Cardiac muscle cell (in vitro differentiated cells and primary cell): ENCODE measurements at regions not wholly inside any gene's neighbourhood (a gene's known extent, or its start where the extent isn't known, plus 50 kb on each side); places are given as distances from the start of the nearest gene placed in this dataset.

Source experiments
- DNase-seq, 2 donors: peaks; one replicate each; pipeline versions ENCODE4 v3.0.0 to v3.0.0-alpha.2; 2010 to 2017; ENCODE audit warnings: low read depth in 1 of 2, low spot score in 1 of 2
- H3K27ac ChIP-seq: fragments of 200-600 bp; sonication (generic); 2 replicates; pipeline ENCODE4 v1.5.1; 2016
- H3K27me3 ChIP-seq: fragments of 200-600 bp; sonication (generic); 2 replicates; pipeline ENCODE4 v1.6.0; 2016; ENCODE audit warnings: control low read depth
- H3K36me3 ChIP-seq: fragments of 200-600 bp; sonication (generic); 2 replicates; pipeline ENCODE4 v1.5.1; 2016; ENCODE audit warnings: control low read depth
- H3K4me1 ChIP-seq: fragments of 200-600 bp; sonication (generic); 2 replicates; pipeline ENCODE4 v1.8.1; 2017; ENCODE audit warnings: low read depth, mild to moderate bottlenecking, mixed run types
- H3K4me3 ChIP-seq: fragments of 200-600 bp; sonication (generic); 2 replicates; pipeline ENCODE4 v1.5.1; 2016; ENCODE audit warnings: mild to moderate bottlenecking
- H3K9me3 ChIP-seq: fragments of 200-600 bp; sonication (generic); 2 replicates; pipeline ENCODE4 v1.5.1; 2017; ENCODE audit warnings: low read depth, mild to moderate bottlenecking, control low read depth
- TF ChIP-seq, protein P1 (sequence below): IDR thresholded peaks from 2 replicates; pipeline ENCODE4 v1.5.1; 2012; ENCODE audit warnings: low read depth, mild to moderate bottlenecking, low read length

DNA sequence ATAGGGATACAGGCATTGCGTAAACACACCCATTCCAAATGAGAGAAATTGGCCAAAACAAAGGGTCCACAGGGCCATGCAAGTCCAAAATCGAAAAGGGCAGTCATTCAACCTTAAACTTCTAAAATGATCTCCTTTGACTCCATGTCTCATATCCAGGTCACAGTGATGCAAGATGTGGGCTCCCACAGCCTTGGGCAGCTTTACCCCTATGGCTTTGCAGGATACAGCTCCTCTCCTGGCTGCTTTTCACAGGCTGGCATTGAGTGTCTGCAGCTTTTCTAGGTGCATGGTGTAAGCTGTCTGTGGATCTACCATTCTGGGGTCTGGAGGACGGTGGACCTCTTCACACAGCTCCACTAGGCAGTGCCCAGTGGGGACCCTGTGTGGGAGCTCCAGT lies 744.5 kb downstream of the QKI start:
- no peak for DNase-seq
- H3K4me1 ChIP-seq, result peaks cover 11% of the 10 kb centered on the region
- no peaks in the 10 kb centered on the region for H3K9me3 ChIP-seq
- H3K4me3 ChIP-seq, result no peak overlapping the region
- no peak overlapping the region for H3K27ac ChIP-seq
- TF ChIP-seq, protein P1, sequence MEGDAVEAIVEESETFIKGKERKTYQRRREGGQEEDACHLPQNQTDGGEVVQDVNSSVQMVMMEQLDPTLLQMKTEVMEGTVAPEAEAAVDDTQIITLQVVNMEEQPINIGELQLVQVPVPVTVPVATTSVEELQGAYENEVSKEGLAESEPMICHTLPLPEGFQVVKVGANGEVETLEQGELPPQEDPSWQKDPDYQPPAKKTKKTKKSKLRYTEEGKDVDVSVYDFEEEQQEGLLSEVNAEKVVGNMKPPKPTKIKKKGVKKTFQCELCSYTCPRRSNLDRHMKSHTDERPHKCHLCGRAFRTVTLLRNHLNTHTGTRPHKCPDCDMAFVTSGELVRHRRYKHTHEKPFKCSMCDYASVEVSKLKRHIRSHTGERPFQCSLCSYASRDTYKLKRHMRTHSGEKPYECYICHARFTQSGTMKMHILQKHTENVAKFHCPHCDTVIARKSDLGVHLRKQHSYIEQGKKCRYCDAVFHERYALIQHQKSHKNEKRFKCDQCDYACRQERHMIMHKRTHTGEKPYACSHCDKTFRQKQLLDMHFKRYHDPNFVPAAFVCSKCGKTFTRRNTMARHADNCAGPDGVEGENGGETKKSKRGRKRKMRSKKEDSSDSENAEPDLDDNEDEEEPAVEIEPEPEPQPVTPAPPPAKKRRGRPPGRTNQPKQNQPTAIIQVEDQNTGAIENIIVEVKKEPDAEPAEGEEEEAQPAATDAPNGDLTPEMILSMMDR, result no peak
- H3K36me3 ChIP-seq, result no peaks in the 10 kb centered on the region
- no peaks in the 10 kb centered on the region for H3K27me3 ChIP-seq

GRCh38 chr6:164154588-164154987 lies 740.1 kb downstream of the QKI start:
- Histone ChIP-seq H3K4me3 (no peak overlapping the region), H3K36me3 (no peaks in the 10 kb centered on the region), H3K9me3 (no peaks in the 10 kb centered on the region), H3K27ac (no peak overlapping the region), H3K27me3 (no peaks in the 10 kb centered on the region), H3K4me1 (peaks cover 14% of the 10 kb centered on the region)
- TF ChIP-seq, protein P1, result no peak
- peak in 1 of 2 donors; percentile 5 for DNase-seq

- H3K36me3 ChIP-seq, result no peaks in the 10 kb centered on the region
- no peaks in the 10 kb centered on the region for H3K9me3 ChIP-seq
- no peak for DNase-seq
- no peak overlapping the region for H3K4me3 ChIP-seq
- TF ChIP-seq, protein P1, result no peak
- peaks cover 24% of the 10 kb centered on the region for H3K4me1 ChIP-seq
- H3K27me3 ChIP-seq, result no peaks in the 10 kb centered on the region
- no peak overlapping the region for H3K27ac ChIP-seq
These were observed 738.1 kb downstream of the QKI start for GRCh38 chr6:164152611-164153010.

DNA sequence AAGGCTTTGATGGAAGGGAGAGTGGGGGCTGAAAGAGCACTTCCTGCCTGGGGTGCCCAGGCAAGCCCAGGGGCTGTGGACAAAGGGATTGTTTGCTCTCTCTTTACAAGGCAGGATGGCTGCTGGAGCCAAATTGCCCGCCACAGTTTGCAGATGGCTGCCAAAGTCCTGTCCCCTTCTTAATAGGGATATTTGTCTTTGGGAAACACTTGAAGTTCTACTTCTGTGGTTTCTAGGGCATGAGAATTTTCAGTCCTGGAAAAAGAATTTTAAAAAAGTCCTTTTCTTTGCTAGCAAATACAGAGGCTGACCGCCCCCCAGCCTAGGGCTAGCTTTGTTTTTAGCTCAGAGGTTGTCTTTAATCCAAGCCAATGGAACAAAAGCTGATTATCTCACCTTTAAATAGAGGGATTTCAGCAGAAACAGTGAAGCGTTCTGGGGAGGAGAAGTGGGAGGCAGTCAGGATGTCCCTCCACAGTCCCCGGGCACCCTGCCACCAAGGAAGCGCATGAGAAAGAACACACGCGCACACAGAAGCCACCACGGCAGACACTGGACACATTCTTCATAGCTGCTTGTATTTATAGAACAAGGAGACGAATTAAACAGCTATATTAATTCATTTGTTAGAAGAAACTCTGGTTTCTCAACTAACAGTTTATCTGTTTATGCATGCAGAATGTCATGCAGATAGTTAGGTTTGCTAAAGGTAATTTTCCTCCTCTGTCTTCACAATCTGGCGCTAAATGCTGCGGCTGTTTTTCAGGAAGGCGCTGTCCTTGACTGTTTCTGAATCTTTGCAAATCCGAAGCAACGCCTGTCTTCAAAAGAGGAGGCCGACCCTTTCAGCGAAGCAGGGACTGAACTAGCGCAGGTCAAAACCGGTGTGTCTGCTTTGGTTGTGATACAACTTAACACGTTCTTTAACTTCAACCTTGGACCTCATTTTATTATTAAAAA lies 736.9 kb downstream of the QKI start:
- DNase-seq, result no peak
- Histone ChIP-seq H3K36me3 (no peaks in the 10 kb centered on the region), H3K27ac (no peak overlapping the region), H3K4me3 (no peak overlapping the region), H3K4me1 (peaks cover 24% of the 10 kb centered on the region), H3K27me3 (no peaks in the 10 kb centered on the region), H3K9me3 (no peaks in the 10 kb centered on the region)
- TF ChIP-seq, protein P1, result no peak

DNA sequence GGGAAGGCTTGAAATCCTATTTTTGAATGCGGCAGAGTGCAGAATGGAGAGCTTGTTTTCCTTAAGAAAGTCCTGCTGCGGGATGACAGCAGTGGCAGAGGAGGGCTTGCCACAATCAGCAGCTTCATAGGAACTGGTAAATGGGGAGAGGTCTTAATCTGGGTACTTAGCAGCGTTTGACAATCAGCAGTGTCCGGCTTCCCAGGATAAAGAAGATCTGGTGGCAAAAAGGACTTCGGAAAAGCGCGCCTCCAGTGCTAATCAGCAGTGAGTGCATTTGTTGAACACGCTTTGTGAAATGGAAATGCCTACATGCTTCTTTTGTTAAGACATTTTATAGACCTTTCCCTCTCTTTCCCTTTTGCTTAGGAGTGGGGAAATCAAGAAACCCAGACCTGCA lies 735.7 kb downstream of the QKI start:
- no peak for DNase-seq
- Histone ChIP-seq H3K27ac (no peak overlapping the region), H3K27me3 (no peaks in the 10 kb centered on the region), H3K4me1 (peaks cover 24% of the 10 kb centered on the region), H3K36me3 (no peaks in the 10 kb centered on the region), H3K9me3 (no peaks in the 10 kb centered on the region), H3K4me3 (no peak overlapping the region)
- TF ChIP-seq, protein P1, result no peak
